Renal pelvis (tissue), 1 donor: ENCODE measurements at regions not wholly inside any gene's neighbourhood (a gene's known extent, or its start where the extent isn't known, plus 50 kb on each side); places are given as distances from the start of the nearest gene placed in this dataset.

Source experiments
- DNase-seq: peaks from one replicate; pipeline ENCODE4 v3.0.0-alpha.2; 2013

- DNase-seq = no peak
Observed at GRCh38 chr2:133838642-133839365, 270.5 kb upstream of the NCKAP5 start.

GRCh38 chr2:133839677-133840076 is 271.4 kb upstream of the NCKAP5 start:
- no peak for DNase-seq

DNA sequence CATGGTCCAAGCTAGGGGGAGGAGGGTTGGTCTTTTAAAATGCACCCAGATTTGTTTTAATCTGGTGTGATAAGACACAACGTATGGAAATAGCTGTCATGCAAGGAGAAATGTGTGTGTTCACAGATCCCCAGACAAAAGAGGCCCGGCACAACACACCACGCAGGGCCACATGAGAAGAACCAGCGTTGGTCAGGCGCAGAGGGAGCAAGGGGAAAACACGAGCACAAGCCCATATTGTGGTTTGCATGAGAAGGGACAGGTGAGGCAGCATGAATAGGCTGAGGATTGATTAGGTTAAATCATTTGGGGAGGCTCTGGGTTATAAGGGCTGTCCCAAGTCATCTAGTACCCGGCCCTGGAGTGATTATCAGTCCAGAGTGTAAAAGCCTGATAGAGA is 272.5 kb upstream of the NCKAP5 start:
- no peak for DNase-seq

- no peak for DNase-seq
Observed at GRCh38 chr2:133841900-133842299, 273.6 kb upstream of the NCKAP5 start.

DNA sequence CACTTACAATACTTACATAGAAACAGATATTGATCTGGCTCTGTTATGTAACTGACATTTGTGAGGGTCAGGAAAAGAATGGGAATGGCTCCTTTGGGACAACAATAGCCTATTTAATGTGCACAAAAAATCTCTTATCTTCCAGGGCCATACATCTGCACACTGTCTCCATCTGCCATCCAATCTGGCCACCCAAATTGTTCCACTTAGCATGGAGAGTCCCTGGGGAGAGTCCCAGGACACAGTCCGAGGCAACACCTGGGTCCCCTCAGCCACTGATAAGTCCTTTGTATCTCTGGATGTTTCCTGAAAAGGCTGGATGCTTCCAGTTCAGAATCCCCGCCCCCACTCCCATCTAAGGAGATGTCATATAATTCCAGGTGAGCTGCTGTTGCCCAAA is 274.2 kb upstream of the NCKAP5 start:
- DNase-seq = no peak

DNA sequence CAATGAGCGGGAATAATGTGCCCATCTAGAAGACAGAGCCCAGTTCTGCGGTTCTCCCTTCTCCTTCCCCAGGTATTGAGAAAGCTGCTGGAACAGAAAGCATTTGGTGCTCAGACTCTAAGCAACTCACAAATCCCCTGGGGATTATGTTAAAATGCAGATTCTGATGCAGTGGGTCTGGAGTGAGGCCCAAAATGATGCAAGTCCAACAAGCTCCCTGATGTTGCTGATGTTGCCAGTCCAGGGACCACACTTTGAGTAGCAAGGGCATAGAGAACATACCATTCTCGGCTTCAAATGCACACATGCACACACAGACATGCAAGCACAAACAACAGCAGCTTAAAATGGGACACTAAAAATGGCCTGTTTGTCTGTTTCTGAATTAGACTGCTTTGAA is 274.8 kb upstream of the NCKAP5 start:
- DNase-seq = no peak

GRCh38 chr2:133843551-133843950 is 275.3 kb upstream of the NCKAP5 start:
- DNase-seq = no peak

GRCh38 chr2:133844214-133844892 is 276.1 kb upstream of the NCKAP5 start:
- peak; percentile 61 for DNase-seq

GRCh38 chr2:133846476-133846875 is 278.2 kb upstream of the NCKAP5 start:
- no peak for DNase-seq

GRCh38 chr2:133847591-133847990 is 279.3 kb upstream of the NCKAP5 start:
- DNase-seq = no peak

- DNase-seq = no peak
Observed at GRCh38 chr2:133848111-133848649, 279.9 kb upstream of the NCKAP5 start.

DNA sequence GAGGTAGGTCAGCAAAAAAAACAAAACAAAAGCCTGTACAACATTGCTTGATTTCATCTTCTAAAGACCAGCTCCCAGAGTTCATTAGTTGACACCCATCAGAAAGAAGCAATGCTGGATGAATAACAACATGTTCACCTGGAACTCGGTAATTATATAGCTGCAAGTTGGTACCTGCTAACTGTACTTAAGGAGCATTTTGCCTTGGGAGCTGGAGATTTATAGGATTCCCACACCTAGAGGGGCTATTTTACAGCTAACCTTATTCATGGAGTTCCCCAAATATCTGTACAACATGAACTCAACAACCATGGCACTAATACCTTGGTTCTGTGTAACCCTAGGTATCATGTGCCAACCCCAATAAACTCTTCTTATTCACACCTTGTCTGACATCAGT is 281.1 kb upstream of the NCKAP5 start:
- DNase-seq = no peak

GRCh38 chr2:133854603-133855200 is 286.4 kb upstream of the NCKAP5 start:
- DNase-seq = no peak

GRCh38 chr2:133855526-133855925 is 287.3 kb upstream of the NCKAP5 start:
- DNase-seq = no peak

DNA sequence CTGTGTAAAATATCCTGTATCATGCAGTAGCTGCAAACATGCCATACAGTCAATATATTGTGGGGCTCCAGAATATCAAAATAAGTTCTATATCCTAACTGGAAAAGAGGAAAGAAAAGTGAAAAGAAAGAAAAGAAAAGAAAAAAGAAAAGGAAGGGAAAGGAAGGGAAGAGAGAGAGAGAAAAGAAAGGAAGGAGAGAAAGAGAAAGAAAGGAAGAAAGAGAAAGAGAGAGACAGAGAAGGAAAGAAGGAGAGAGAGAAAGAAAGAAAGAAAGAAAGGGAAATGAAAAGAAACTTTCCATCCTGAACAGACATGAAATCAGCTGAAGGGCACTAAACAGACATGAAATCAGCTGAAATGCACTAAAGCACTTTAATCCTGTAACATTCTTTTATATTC is 288.4 kb upstream of the NCKAP5 start:
- no peak for DNase-seq

- no peak for DNase-seq
Observed at GRCh38 chr2:133859578-133859977, 291.3 kb upstream of the NCKAP5 start.

DNA sequence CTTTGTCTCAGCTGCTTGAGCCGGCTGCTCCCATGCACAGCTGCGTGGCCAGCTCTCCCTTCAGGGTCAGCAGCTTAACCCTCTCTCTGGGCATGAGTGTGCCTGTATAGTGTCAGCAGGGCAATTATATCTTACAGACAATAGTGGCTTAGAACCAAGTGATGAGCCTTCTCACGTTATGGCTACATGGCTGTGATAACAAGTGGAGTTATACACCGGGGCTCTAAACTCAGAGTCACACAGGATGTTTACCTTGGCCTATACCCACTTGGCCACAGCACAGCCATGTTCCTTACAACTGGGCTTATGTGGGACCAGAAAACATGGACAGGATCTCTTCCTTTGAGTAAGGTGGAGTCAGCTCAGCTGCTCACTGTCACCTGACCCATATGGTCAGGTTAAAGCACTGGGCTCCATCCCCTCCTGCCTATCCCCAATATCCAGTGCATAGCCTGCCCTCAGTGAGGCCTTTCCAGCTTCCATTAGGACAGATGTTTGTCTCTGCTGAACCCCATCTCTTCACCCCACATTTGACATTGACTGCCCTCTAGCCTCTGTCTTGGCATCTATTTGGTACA is 294.2 kb upstream of the NCKAP5 start:
- DNase-seq = no peak

- no peak for DNase-seq
Observed at GRCh38 chr2:133863106-133863800, 295.0 kb upstream of the NCKAP5 start.

GRCh38 chr2:133865141-133865540 is 296.9 kb upstream of the NCKAP5 start:
- DNase-seq = no peak

- no peak for DNase-seq
Observed at GRCh38 chr2:133867166-133867565, 298.9 kb upstream of the NCKAP5 start.

GRCh38 chr2:133871545-133872209 is 303.4 kb upstream of the NCKAP5 start:
- DNase-seq = no peak

DNA sequence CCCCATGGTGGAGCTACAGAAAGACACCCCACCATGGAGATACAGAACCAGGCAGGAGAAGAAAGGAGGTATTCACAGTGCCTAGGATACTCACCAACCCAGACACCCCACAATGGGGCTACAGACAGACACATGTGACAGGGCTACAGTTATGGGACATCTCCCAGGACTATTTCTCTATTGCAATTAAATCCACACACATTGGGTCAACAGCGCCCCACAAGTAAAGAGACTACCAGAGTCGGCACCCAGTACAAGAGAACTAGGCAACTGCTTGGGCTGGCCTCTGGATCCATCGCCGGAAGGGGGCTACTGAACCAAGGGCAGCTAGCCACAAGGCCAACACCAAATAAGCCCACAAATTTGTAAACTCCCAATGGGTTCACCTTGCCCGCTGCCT is 310.1 kb upstream of the NCKAP5 start:
- DNase-seq = no peak
